Pancreas (tissue), 10 donors: ENCODE measurements at regions not wholly inside any gene's neighbourhood (a gene's known extent, or its start where the extent isn't known, plus 50 kb on each side); places are given as distances from the start of the nearest gene placed in this dataset.

Experiments
- ATAC-seq, 4 donors: fragments of 200-7000 bp; cut with Tn5 transposase; one replicate each; pipeline versions ENCODE4 v1.8.0 to v1.9.1; 2020; ENCODE audit warnings: mild to moderate bottlenecking in 4 of 4, moderate library complexity in 4 of 4
- DNase-seq, 6 donors: peaks; one replicate each; pipeline ENCODE4 v3.0.0-alpha.2; 2020
- FAIRE-seq: peaks from 2 replicates; lab custom pipeline; 2012; peaks lifted over from hg19 to GRCh38; lab: Jason Lieb, UNC
- H3K27ac ChIP-seq, 4 donors: fragments of 200-600 bp; sonication (generic); 1 replicate in 3 of 4; 2 replicates in 1 of 4; pipeline versions ENCODE4 v1.5.0 to v1.8.0; 2020
- H3K27me3 ChIP-seq, 4 donors: fragments of 200-600 bp; one replicate each; pipeline ENCODE4 v1.8.0; 2021
- H3K36me3 ChIP-seq, 3 donors: fragments of 200-600 bp; sonication (generic) in 1 of 3; one replicate each; pipeline versions ENCODE4 v1.5.0 to v1.8.0; 2020 to 2021
- H3K4me1 ChIP-seq, 3 donors: fragments of 200-600 bp; one replicate each; pipeline ENCODE4 v1.8.0; 2021
- H3K4me3 ChIP-seq, 4 donors: fragments of 200-600 bp; sonication (generic) in 2 of 4; one replicate each; pipeline versions ENCODE4 v1.5.0 to v1.8.0; 2020 to 2021
- H3K9me3 ChIP-seq, 4 donors: fragments of 200-600 bp; one replicate each; pipeline ENCODE4 v1.8.0; 2021
- CTCF ChIP-seq, 4 donors: fragments of 200-600 bp; sonication (generic) in 3 of 4; IDR thresholded peaks; one replicate each; pipeline versions ENCODE4 v1.5.0 to v1.8.0; 2021; ENCODE audit warnings: antibody characterized with exemption in 4 of 4
- WGBS, 2 donors: extraction: QIAGEN DNeasy Blood & Tissue Kit; methylation state at CpG; one replicate each; pipeline ENCODE4 v1.1.7; 2013; 5-methylcytosine and 5-hydroxymethylcytosine counted together
- intact Hi-C, 3 donors: fragments of 100-400 bp; cut with DNase I; formaldehyde crosslinking; loops; one replicate each; pipeline versions ENCODE4 v1.11.1 to v1.14.2; 2022
- donor health status: healthy with polysubstance abuse.
- donor health status: DM: no; HTN: no; CAD: no; lungs with moderate emphysema.
- donor health status: DM: no; HTN: no; CAD: no.
- donor health status: control.
- donor health status: control.
- donor health status: Bipolar disorder and iron deficiency.
- donor health status: DM: yes; HTN: yes; CAD: no.
- donor health status: DM: no; HTN: no; CAD: no.
- donor health status: DM: no; HTN: no; CAD: no.
- donor health status: DM: yes; HTN: yes; CAD: no.

GRCh38 chr2:216574046-216574445 lies 59.2 kb upstream of the IGFBP2 start:
- no peak for TF ChIP-seq CTCF (IDR thresholded peaks at IDR 0.05)
- 81 to 82% methylated on average over 2 of the region's 2 CpGs for WGBS, 2 donors
- intact Hi-C loops = no loop called here
- Histone ChIP-seq H3K9me3 (no peaks in the 10 kb centered on the region), H3K36me3 (no peaks in the 10 kb centered on the region), H3K27ac (no peak overlapping the region), H3K4me1 (peaks cover 3 to 16% (median 8%) of the 10 kb centered on the region in 3 donors), H3K27me3 (no peaks in the 10 kb centered on the region), H3K4me3 (no peak overlapping the region)
- DNase-seq (no peak), ATAC-seq (no peak), FAIRE-seq (no peak)

GRCh38 chr2:216574586-216574985 lies 58.6 kb upstream of the IGFBP2 start:
- intact Hi-C loops = no loop called here
- Histone ChIP-seq H3K27ac (no peak overlapping the region), H3K27me3 (no peaks in the 10 kb centered on the region), H3K36me3 (no peaks in the 10 kb centered on the region), H3K4me1 (peaks cover 3 to 16% (median 8%) of the 10 kb centered on the region in 3 donors), H3K4me3 (no peak overlapping the region), H3K9me3 (no peaks in the 10 kb centered on the region)
- WGBS, 2 donors = 89 to 95% methylated on average over 3 of the region's 3 CpGs
- no peak for ATAC-seq
- TF ChIP-seq CTCF (IDR thresholded peaks at IDR 0.05) = no peak
- DNase-seq = no peak
- FAIRE-seq = no peak

GRCh38 chr2:216575465-216575864 lies 57.8 kb upstream of the IGFBP2 start:
- Histone ChIP-seq H3K9me3 (no peaks in the 10 kb centered on the region), H3K4me3 (no peak overlapping the region), H3K36me3 (no peaks in the 10 kb centered on the region), H3K4me1 (peaks cover 3 to 16% (median 8%) of the 10 kb centered on the region in 3 donors), H3K27ac (no peak overlapping the region), H3K27me3 (no peaks in the 10 kb centered on the region)
- ATAC-seq (no peak), DNase-seq (no peak), FAIRE-seq (no peak)
- TF ChIP-seq CTCF (IDR thresholded peaks at IDR 0.05) = no peak
- 93 to 95% methylated on average over 1 of the region's 1 CpG for WGBS, 2 donors
- intact Hi-C loops = no loop called here

GRCh38 chr2:216576616-216577015 lies 56.6 kb upstream of the IGFBP2 start:
- FAIRE-seq = no peak
- intact Hi-C loops = no loop called here

More at GRCh38 chr2:216576616-216577015, 56.6 kb upstream of the IGFBP2 start:
- Histone ChIP-seq H3K4me1 (peaks cover 3 to 12% (median 7%) of the 10 kb centered on the region in 3 donors), H3K27ac (no peak overlapping the region), H3K4me3 (no peak overlapping the region), H3K27me3 (no peaks in the 10 kb centered on the region), H3K36me3 (no peaks in the 10 kb centered on the region), H3K9me3 (no peaks in the 10 kb centered on the region)
- 79 to 87% methylated on average over 4 of the region's 4 CpGs for WGBS, 2 donors
- no peak for DNase-seq
- TF ChIP-seq CTCF (IDR thresholded peaks at IDR 0.05) = no peak
- ATAC-seq = no peak
